Ovary (tissue), 7 donors: ENCODE measurements at regions not wholly inside any gene's neighbourhood (a gene's known extent, or its start where the extent isn't known, plus 50 kb on each side); places are given as distances from the start of the nearest gene placed in this dataset.

Source experiments
- DNase-seq, 5 donors: peaks; one replicate each; pipeline ENCODE4 v3.0.0-alpha.2; 2019 to 2020
- H3K27ac ChIP-seq, 2 donors: fragments of 200-600 bp; one replicate each; pipeline versions ENCODE4 v1.5.1 to v1.8.0; 2019 to 2022
- H3K27me3 ChIP-seq: fragments of 200-600 bp; one replicate; pipeline ENCODE4 v1.8.0; 2022
- H3K36me3 ChIP-seq: fragments of 200-600 bp; sonication (generic); one replicate; pipeline ENCODE4 v1.5.1; 2019
- H3K4me1 ChIP-seq: one replicate; pipeline ENCODE4 v1.8.1; 2013; ENCODE audit warnings: mild to moderate bottlenecking, moderate library complexity; ENCODE audit not compliant: insufficient read depth
- H3K4me3 ChIP-seq: fragments of 200-600 bp; sonication (generic); one replicate; pipeline ENCODE4 v1.5.1; 2017
- H3K9me3 ChIP-seq, 2 donors: fragments of 200-600 bp in 1 of 2; sonication (generic) in 1 of 2; one replicate each; pipeline versions ENCODE4 v1.5.1 to v1.8.1; 2013 to 2019; ENCODE audit warnings: mild to moderate bottlenecking in 1 of 2, moderate library complexity in 1 of 2
- CTCF ChIP-seq, 3 donors: fragments of 450-650 bp in 2 of 3; fragments of 200-600 bp in 1 of 3; IDR thresholded peaks; one replicate each; pipeline versions ENCODE4 v1.5.1 to v1.8.0; 2016 to 2022; ENCODE audit warnings: antibody characterized with exemption in 3 of 3, mild to moderate bottlenecking in 1 of 3
- EP300 ChIP-seq: sonication (generic); formaldehyde crosslinking; IDR thresholded peaks from one replicate; pipeline ENCODE4 v1.6.1; 2017; ENCODE audit warnings: antibody characterized with exemption
- POLR2A ChIP-seq: fragments of 450-650 bp; IDR thresholded peaks from one replicate; pipeline ENCODE4 v1.6.1; 2017; ENCODE audit warnings: antibody characterized with exemption, mild to moderate bottlenecking, moderate library complexity
- WGBS, 3 donors: extraction: QIAGEN DNeasy Blood & Tissue Kit in 1 of 3; methylation state at CpG; one replicate each; pipeline versions ENCODE4 v1.1.5 to v1.1.7; 2013 to 2017; 5-methylcytosine and 5-hydroxymethylcytosine counted together
- intact Hi-C, 4 donors: fragments of 100-400 bp; cut with DNase I; formaldehyde crosslinking; loops; one replicate each; pipeline versions ENCODE4 v1.11.0 to v1.15.1; 2022 to 2023
- donor health status: DM: no; HTN: no; CAD: no; lungs with moderate emphysema.
- donor health status: DM: no; HTN: no; CAD: no.
- donor health status: Bipolar disorder and iron deficiency.
- donor health status: DM: no; HTN: no; CAD: no.
- donor health status: DM: yes; HTN: yes; CAD: no.

DNA sequence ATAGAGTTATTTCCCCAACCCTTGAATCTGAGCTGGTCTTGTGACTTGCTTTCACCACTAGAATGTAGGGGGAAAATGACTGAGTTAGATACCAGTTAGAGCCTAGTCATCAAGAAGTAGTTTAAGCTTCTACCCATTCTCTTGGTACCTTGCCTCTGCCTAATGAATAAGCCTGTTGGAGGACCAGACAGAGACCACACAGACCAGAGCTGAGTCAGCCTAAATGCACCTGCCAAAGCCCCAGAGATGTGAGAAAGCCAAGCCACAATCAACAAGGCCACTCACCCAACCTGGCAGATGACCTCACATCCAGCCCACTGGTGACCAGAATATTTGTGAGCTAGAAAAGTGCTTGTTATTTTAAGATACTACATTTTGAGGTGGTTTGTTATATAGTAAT, 85.2 kb upstream of the DCLK2 start:
- H3K27ac ChIP-seq: no peak overlapping the region
- intact Hi-C loops: loop anchor here in 2 of 4 donors (10.0 kb wide), 1 partner anchor 872 kb away; no protein-coding TSS in a partner anchor
- peaks cover 2% of the 10 kb centered on the region for H3K4me1 ChIP-seq
- H3K4me3 ChIP-seq: no peak overlapping the region
- no peaks in the 10 kb centered on the region for H3K27me3 ChIP-seq
- no peaks in the 10 kb centered on the region for H3K36me3 ChIP-seq
- TF ChIP-seq CTCF (IDR thresholded peaks at IDR 0.05) (no peak), POLR2A (no peak), EP300 (no peak)
- DNase-seq: no peak
- no peaks in the 10 kb centered on the region for H3K9me3 ChIP-seq

DNA sequence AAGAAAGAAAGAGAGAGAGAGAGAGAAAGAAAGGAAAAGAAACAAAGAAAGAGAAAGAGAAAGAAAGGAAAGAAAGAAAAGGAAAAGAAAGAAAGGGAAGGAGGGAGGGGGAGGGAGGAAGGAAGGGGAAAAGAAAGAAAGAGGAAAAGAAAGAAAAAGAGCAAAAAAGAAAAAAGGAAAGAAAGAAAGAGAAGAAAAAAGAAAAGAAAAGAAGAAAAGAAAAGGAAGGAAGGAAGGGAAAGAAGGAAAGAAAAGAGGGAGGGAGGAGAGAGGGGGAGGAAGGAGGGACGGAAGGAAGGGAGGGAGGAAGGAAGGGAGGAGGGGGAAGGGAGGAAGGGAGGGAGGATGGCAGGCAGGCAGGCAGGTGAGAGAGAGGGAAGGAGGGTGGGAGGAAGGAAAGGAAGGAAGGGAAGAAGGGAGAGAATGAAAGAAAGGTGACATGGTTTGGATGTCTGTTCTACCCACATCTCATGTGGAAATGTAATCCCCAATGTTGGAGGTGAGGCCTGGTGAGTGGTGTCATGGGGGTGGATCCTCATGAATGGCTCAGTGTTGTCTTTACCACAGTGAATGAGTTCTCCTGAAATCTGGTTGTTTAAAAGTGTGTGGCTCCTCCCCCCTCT, 83.0 kb upstream of the DCLK2 start:
- WGBS, 3 donors: 60 to 79% (median 67%) methylated on average over 1 of the region's 1 CpG
- no peak for TF ChIP-seq POLR2A
- TF ChIP-seq EP300: no peak
- TF ChIP-seq CTCF (IDR thresholded peaks at IDR 0.05): no peak
- H3K27me3 ChIP-seq: no peaks in the 10 kb centered on the region
- H3K4me1 ChIP-seq: peaks cover 2% of the 10 kb centered on the region
- H3K36me3 ChIP-seq: no peaks in the 10 kb centered on the region
- no peak overlapping the region for H3K4me3 ChIP-seq
- DNase-seq: no peak
- no peak overlapping the region for H3K27ac ChIP-seq
- no peaks in the 10 kb centered on the region for H3K9me3 ChIP-seq
- intact Hi-C loops: loop anchor here in 2 of 4 donors (10.0 kb wide), 1 partner anchor 870 kb away; no protein-coding TSS in a partner anchor

DNA sequence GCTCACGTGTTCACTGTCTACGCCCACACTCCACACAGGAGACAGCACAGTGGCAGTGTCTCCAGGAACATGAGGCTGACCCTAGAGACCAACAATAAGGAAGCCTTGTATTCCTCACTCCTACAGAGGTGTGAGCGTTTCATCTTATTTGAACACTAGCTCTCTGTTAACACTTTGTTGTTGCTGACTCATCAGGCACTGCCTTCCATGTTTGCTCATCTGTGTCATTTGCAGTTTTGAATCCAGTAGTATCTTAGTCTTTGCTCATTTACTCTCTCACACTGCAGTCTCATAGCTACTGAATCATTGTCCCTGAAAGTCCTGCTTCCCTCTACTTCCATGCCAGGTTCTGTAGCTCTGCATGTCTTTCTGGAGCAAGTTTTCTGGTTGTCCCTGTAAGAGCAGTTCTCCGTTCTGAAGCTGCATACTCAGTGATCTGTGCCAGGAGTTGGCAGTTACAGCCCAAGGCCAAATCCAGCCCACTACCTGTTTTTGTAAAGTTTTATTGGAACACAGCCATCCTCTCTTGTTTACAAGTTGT, 80.3 kb upstream of the DCLK2 start:
- 31 to 33% (median 31%) methylated on average over 4 of the region's 4 CpGs for WGBS, 3 donors
- H3K4me3 ChIP-seq: no peak overlapping the region
- intact Hi-C loops: loop anchor here in 2 of 4 donors (10.0 kb wide), 1 partner anchor 867 kb away; no protein-coding TSS in a partner anchor
- H3K4me1 ChIP-seq: peaks cover 2% of the 10 kb centered on the region
- DNase-seq: no peak
- H3K9me3 ChIP-seq: no peaks in the 10 kb centered on the region
- no peak overlapping the region for H3K27ac ChIP-seq
- no peaks in the 10 kb centered on the region for H3K36me3 ChIP-seq
- H3K27me3 ChIP-seq: no peaks in the 10 kb centered on the region
- TF ChIP-seq CTCF (IDR thresholded peaks at IDR 0.05) (no peak), EP300 (no peak), POLR2A (no peak)

DNA sequence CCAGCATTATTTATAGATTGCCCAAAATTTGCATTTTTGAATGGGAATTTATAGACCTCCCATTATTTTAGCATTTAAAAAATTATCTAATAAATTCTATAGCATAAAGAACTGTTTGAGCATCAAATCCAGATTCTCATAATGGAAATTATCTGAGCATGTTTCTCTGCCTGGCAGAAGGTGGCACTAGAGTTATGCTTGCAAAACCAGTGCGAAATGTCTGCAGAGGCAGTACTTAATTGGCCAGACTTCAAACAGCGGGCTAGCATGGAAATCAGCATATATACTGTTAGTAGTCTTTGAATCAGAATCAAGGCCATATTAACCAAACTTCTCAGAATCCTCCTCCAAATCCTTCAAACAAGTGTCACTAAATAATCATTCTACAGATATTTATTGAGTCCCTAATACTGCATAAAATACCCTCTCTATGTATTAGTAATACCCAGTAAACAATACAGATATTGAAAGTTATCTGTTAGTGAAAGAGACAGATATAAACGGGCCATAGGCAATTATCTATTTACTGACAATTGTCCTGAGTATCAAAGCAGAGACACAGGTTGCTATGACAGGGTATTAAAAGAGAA, 78.7 kb upstream of the DCLK2 start:
- DNase-seq: peak in 2 of 5 donors; percentile 23
- Histone ChIP-seq H3K27ac (no peak overlapping the region), H3K4me3 (no peak overlapping the region), H3K27me3 (no peaks in the 10 kb centered on the region), H3K36me3 (no peaks in the 10 kb centered on the region), H3K9me3 (no peaks in the 10 kb centered on the region), H3K4me1 (peaks cover 4% of the 10 kb centered on the region)
- intact Hi-C loops: loop anchor here in 3 of 4 donors (10.0 kb wide), 3 partner anchors 215 to 865 kb away; no protein-coding TSS in a partner anchor
- TF ChIP-seq EP300: no peak
- peak; percentile 18 to 35 (median 30) for TF ChIP-seq CTCF (IDR thresholded peaks at IDR 0.05)
- 15 to 25% (median 15%) methylated on average over 3 of the region's 3 CpGs for whole genome bisulfite sequencing, 3 donors
